Adrenal gland (tissue), 9 donors: ENCODE measurements at regions not wholly inside any gene's neighbourhood (a gene's known extent, or its start where the extent isn't known, plus 50 kb on each side); places are given as distances from the start of the nearest gene placed in this dataset.

Experiments
- DNase-seq, 7 donors: peaks; one replicate each; pipeline ENCODE4 v3.0.0-alpha.2; 2019 to 2020
- H3K27ac ChIP-seq, 5 donors: fragments of 200-600 bp; sonication (generic) in 4 of 5; 1 replicate in 3 of 5; 2 replicates in 2 of 5; pipeline versions ENCODE4 v1.5.1 to v1.8.0; 2016 to 2020; ENCODE audit warnings: mild to moderate bottlenecking in 1 of 5
- H3K27me3 ChIP-seq: fragments of 200-600 bp; 2 replicates; pipeline ENCODE4 v1.8.0; 2021
- H3K36me3 ChIP-seq, 2 donors: fragments of 200-600 bp; replicated peaks in 1 of 2; 1 replicate in 1 of 2; 2 replicates in 1 of 2; pipeline versions ENCODE4 v1.5.1 to v1.8.0; 2018 to 2022
- H3K4me1 ChIP-seq, 2 donors: fragments of 200-600 bp; replicated peaks in 1 of 2; 1 replicate in 1 of 2; 2 replicates in 1 of 2; pipeline versions ENCODE4 v1.5.1 to v1.8.0; 2018 to 2021
- H3K4me3 ChIP-seq, 4 donors: fragments of 200-600 bp; sonication (generic) in 3 of 4; one replicate each; pipeline ENCODE4 v1.5.1; 2016 to 2018
- H3K9me3 ChIP-seq, 3 donors: fragments of 200-600 bp; sonication (generic) in 1 of 3; replicated peaks in 1 of 3; 1 replicate in 2 of 3; 2 replicates in 1 of 3; pipeline versions ENCODE4 v1.5.1 to v1.8.0; 2016 to 2021
- CTCF ChIP-seq, 6 experiments: fragments of 450-650 bp in 4 of 6; fragments of 200-600 bp in 2 of 6; sonication (generic) in 1 of 6; IDR thresholded peaks; 1 replicate in 5 of 6; 2 replicates in 1 of 6; pipeline versions ENCODE4 v1.5.1 to v1.8.0; 2016 to 2021; ENCODE audit warnings: antibody characterized with exemption in 6 of 6, mild to moderate bottlenecking in 2 of 6, moderate library complexity in 1 of 6
- POLR2A ChIP-seq, 2 donors: fragments of 450-650 bp; IDR thresholded peaks; one replicate each; pipeline ENCODE4 v1.6.1; 2017; ENCODE audit warnings: antibody characterized with exemption in 2 of 2, mild to moderate bottlenecking in 2 of 2, moderate library complexity in 1 of 2
- WGBS, 4 donors: extraction: QIAGEN DNeasy Blood & Tissue Kit in 2 of 4; methylation state at CpG; one replicate each; pipeline versions ENCODE4 v1.1.5 to v1.1.7; 2013 to 2017; 5-methylcytosine and 5-hydroxymethylcytosine counted together
- intact Hi-C, 2 donors: fragments of 100-400 bp; cut with DNase I; formaldehyde crosslinking; loops; one replicate each; pipeline versions ENCODE4 v1.14.1 to v1.15.0; 2022 to 2023
- donor health status: healthy with polysubstance abuse.
- donor health status: Bipolar disorder and iron deficiency.
- donor health status: DM: yes; HTN: yes; CAD: no.
- donor health status: DM: no; HTN: no; CAD: no.
- donor health status: DM: no; HTN: no; CAD: no.

- Histone ChIP-seq H3K36me3 (no peaks in the 10 kb centered on the region), H3K27me3 (no peaks in the 10 kb centered on the region), H3K4me3 (no peak overlapping the region), H3K27ac (no peak overlapping the region), H3K9me3 (no peaks in the 10 kb centered on the region), H3K4me1 (no peaks in the 10 kb centered on the region)
- intact Hi-C loops, result no loop called here
- DNase-seq, result peak in 2 of 7 donors; percentile 21 to 43
- WGBS, 4 donors, result 62 to 76% (median 67%) methylated on average over 7 to 8 of the region's 8 CpGs
- TF ChIP-seq POLR2A (IDR thresholded peaks at IDR 0.05) (no peak), CTCF (IDR thresholded peaks at IDR 0.05) (no peak)
These were observed 52.0 kb upstream of the KCNIP1 start for GRCh38 chr5:170451747-170452365.

GRCh38 chr5:170450061-170450669 is 53.7 kb upstream of the KCNIP1 start:
- no peak for TF ChIP-seq CTCF (IDR thresholded peaks at IDR 0.05)
- no peak for TF ChIP-seq POLR2A (IDR thresholded peaks at IDR 0.05)
- H3K4me3 ChIP-seq, result no peak overlapping the region
- H3K27me3 ChIP-seq, result no peaks in the 10 kb centered on the region
- 79 to 87% (median 82%) methylated on average over 8 to 9 of the region's 9 CpGs for WGBS, 4 donors
- no peaks in the 10 kb centered on the region for H3K9me3 ChIP-seq
- DNase-seq, result no peak
- H3K4me1 ChIP-seq, result no peaks in the 10 kb centered on the region
- no peaks in the 10 kb centered on the region for H3K36me3 ChIP-seq
- intact Hi-C loops, result no loop called here
- H3K27ac ChIP-seq, result no peak overlapping the region

GRCh38 chr5:170449232-170449631 is 54.6 kb upstream of the KCNIP1 start:
- WGBS, 4 donors, result 75 to 92% (median 81%) methylated on average over 2 of the region's 2 CpGs
- H3K9me3 ChIP-seq, result no peaks in the 10 kb centered on the region
- no peaks in the 10 kb centered on the region for H3K36me3 ChIP-seq
- no peak overlapping the region for H3K27ac ChIP-seq
- TF ChIP-seq POLR2A (IDR thresholded peaks at IDR 0.05) (no peak), CTCF (IDR thresholded peaks at IDR 0.05) (no peak)
- no peaks in the 10 kb centered on the region for H3K27me3 ChIP-seq
- intact Hi-C loops, result no loop called here
- no peak for DNase-seq
- no peaks in the 10 kb centered on the region for H3K4me1 ChIP-seq
- no peak overlapping the region for H3K4me3 ChIP-seq

GRCh38 chr5:170448221-170448620 is 55.6 kb upstream of the KCNIP1 start:
- Histone ChIP-seq H3K27ac (no peak overlapping the region), H3K27me3 (no peaks in the 10 kb centered on the region), H3K36me3 (no peaks in the 10 kb centered on the region), H3K9me3 (no peaks in the 10 kb centered on the region), H3K4me3 (no peak overlapping the region), H3K4me1 (no peaks in the 10 kb centered on the region)
- intact Hi-C loops, result no loop called here
- no peak for DNase-seq
- WGBS, 4 donors, result 80 to 97% (median 92%) methylated on average over 3 of the region's 3 CpGs
- TF ChIP-seq CTCF (IDR thresholded peaks at IDR 0.05) (no peak), POLR2A (IDR thresholded peaks at IDR 0.05) (no peak)
